ENCODE measurements at regions not wholly inside any gene's neighbourhood (a gene's known extent, or its start where the extent isn't known, plus 50 kb on each side); places are given as distances from the start of the nearest gene placed in this dataset.

GRCh38 chr4:179748837-179749236, 2306.6 kb upstream of the AGA start:
- no peak for DNase-seq

- no peak for DNase-seq
Observed at GRCh38 chr4:179750374-179750773, 2308.1 kb upstream of the AGA start.

- DNase-seq = no peak
Observed at GRCh38 chr4:179751669-179752068, 2309.4 kb upstream of the AGA start.

GRCh38 chr4:179755322-179755721, 2313.1 kb upstream of the AGA start:
- DNase-seq = no peak

- DNase-seq = no peak
Observed at GRCh38 chr4:179757641-179758040, 2315.4 kb upstream of the AGA start.

GRCh38 chr4:179762840-179763239, 2320.6 kb upstream of the AGA start:
- no peak for DNase-seq

- no peak for DNase-seq
Observed at GRCh38 chr4:179766938-179767337, 2324.7 kb upstream of the AGA start.

- no peak for DNase-seq
Observed at GRCh38 chr4:179768996-179769395, 2326.8 kb upstream of the AGA start.

- DNase-seq = no peak
Observed at GRCh38 chr4:179797738-179798137, 2355.5 kb upstream of the AGA start.

- no peak for DNase-seq
Observed at GRCh38 chr4:179803857-179804256, 2361.6 kb upstream of the AGA start.

- no peak for DNase-seq
Observed at GRCh38 chr4:179804440-179804839, 2362.2 kb upstream of the AGA start.

- no peak for DNase-seq
Observed at GRCh38 chr4:179817317-179817716, 2375.1 kb upstream of the AGA start.

GRCh38 chr4:179823342-179823741, 2381.1 kb upstream of the AGA start:
- no peak for DNase-seq

GRCh38 chr4:179831274-179831673, 2389.0 kb upstream of the AGA start:
- DNase-seq = no peak

- no peak for DNase-seq
Observed at GRCh38 chr4:179836179-179837075, 2394.2 kb upstream of the AGA start.

- no peak for DNase-seq
Observed at GRCh38 chr4:179843370-179843769, 2399.8 kb upstream of the TENM3 start.

- DNase-seq = no peak
Observed at GRCh38 chr4:179855469-179855868, 2387.7 kb upstream of the TENM3 start.

- DNase-seq = no peak
Observed at GRCh38 chr4:179858221-179858620, 2385.0 kb upstream of the TENM3 start.

- DNase-seq = no peak
Observed at GRCh38 chr4:179867300-179867878, 2375.8 kb upstream of the TENM3 start.

- no peak for DNase-seq
Observed at GRCh38 chr4:179871726-179872125, 2371.5 kb upstream of the TENM3 start.

GRCh38 chr4:179872755-179873154, 2370.4 kb upstream of the TENM3 start:
- DNase-seq = no peak

- DNase-seq = no peak
Observed at GRCh38 chr4:179880756-179881155, 2362.4 kb upstream of the TENM3 start.

GRCh38 chr4:179894066-179894778, 2349.0 kb upstream of the TENM3 start:
- no peak for DNase-seq

GRCh38 chr4:179919587-179919986, 2323.6 kb upstream of the TENM3 start:
- DNase-seq = no peak
